ENCODE measurements at regions not wholly inside any gene's neighbourhood (a gene's known extent, or its start where the extent isn't known, plus 50 kb on each side); places are given as distances from the start of the nearest gene placed in this dataset.

DNA sequence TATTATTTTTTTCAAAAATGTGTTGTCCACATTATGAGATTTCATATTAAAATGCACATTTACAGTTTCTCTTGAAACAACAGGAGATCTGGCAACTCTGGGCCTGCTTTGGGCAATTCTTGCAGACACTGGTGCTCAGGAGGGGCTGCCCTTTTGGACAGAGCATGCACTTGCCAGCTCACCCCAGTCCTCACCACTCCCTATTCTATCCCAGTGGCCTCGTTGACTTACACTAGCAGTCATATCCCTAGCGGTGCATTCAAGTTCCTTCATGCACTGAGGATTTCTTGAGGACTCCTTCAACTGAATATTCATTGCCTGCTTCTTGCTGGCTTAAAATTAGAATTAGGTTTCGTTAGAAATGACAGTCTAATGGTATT, 87.9 kb upstream of the FHL2 start:
- TF ChIP-seq, protein P1, sequence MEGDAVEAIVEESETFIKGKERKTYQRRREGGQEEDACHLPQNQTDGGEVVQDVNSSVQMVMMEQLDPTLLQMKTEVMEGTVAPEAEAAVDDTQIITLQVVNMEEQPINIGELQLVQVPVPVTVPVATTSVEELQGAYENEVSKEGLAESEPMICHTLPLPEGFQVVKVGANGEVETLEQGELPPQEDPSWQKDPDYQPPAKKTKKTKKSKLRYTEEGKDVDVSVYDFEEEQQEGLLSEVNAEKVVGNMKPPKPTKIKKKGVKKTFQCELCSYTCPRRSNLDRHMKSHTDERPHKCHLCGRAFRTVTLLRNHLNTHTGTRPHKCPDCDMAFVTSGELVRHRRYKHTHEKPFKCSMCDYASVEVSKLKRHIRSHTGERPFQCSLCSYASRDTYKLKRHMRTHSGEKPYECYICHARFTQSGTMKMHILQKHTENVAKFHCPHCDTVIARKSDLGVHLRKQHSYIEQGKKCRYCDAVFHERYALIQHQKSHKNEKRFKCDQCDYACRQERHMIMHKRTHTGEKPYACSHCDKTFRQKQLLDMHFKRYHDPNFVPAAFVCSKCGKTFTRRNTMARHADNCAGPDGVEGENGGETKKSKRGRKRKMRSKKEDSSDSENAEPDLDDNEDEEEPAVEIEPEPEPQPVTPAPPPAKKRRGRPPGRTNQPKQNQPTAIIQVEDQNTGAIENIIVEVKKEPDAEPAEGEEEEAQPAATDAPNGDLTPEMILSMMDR (IDR thresholded peaks at IDR 0.05): no peak
- TF ChIP-seq EZH2 (IDR thresholded peaks at IDR 0.05) (no peak), EZH2phosphoT487 (IDR thresholded peaks at IDR 0.05) (no peak)
